Smooth muscle cell (in vitro differentiated cells): ENCODE measurements at regions not wholly inside any gene's neighbourhood (a gene's known extent, or its start where the extent isn't known, plus 50 kb on each side); places are given as distances from the start of the nearest gene placed in this dataset.

Source experiments
- DNase-seq: peaks from one replicate; lab custom pipeline; 2025; ENCODE audit not compliant: unreplicated experiment; lab: John Stamatoyannopoulos, UW
- H2AFZ ChIP-seq: fragments of 200-600 bp; sonication (generic); 2 replicates; pipeline ENCODE4 v1.6.0; 2016; ENCODE audit warnings: antibody characterized with exemption, low read depth, mild to moderate bottlenecking
- H3F3A ChIP-seq: fragments of 200-600 bp; sonication (generic); 2 replicates; pipeline ENCODE4 v1.6.0; 2017; ENCODE audit warnings: antibody characterized with exemption, low read depth
- H3K27ac ChIP-seq: fragments of 200-600 bp; sonication (generic); 2 replicates; pipeline ENCODE4 v1.5.1; 2016; ENCODE audit warnings: low read depth, mild to moderate bottlenecking
- H3K27me3 ChIP-seq: fragments of 200-600 bp; sonication (generic); 2 replicates; pipeline ENCODE4 v1.6.1; 2016; ENCODE audit warnings: low read depth, mild to moderate bottlenecking
- H3K36me3 ChIP-seq: fragments of 200-600 bp; sonication (generic); 2 replicates; pipeline ENCODE4 v1.5.1; 2016; ENCODE audit warnings: low read depth
- H3K4me1 ChIP-seq: fragments of 200-600 bp; sonication (generic); 2 replicates; pipeline ENCODE4 v1.5.1; 2016; ENCODE audit warnings: low read depth
- H3K4me2 ChIP-seq: fragments of 200-600 bp; sonication (generic); 2 replicates; pipeline ENCODE4 v1.6.0; 2016; ENCODE audit warnings: mild to moderate bottlenecking
- H3K4me3 ChIP-seq: fragments of 200-600 bp; sonication (generic); 2 replicates; pipeline ENCODE4 v1.5.1; 2016; ENCODE audit warnings: mild to moderate bottlenecking
- H3K79me2 ChIP-seq: fragments of 200-600 bp; sonication (generic); 2 replicates; pipeline ENCODE4 v1.6.0; 2016; ENCODE audit warnings: low read depth, mild to moderate bottlenecking
- H3K9ac ChIP-seq: fragments of 200-600 bp; sonication (generic); 2 replicates; pipeline ENCODE4 v1.6.0; 2016; ENCODE audit warnings: low read depth
- H3K9me3 ChIP-seq: fragments of 200-600 bp; sonication (generic); replicated peaks from 2 replicates; pipeline ENCODE4 v1.5.1; 2016; ENCODE audit warnings: low read depth
- H4K20me1 ChIP-seq: fragments of 200-600 bp; sonication (generic); 2 replicates; pipeline ENCODE4 v1.6.0; 2016; ENCODE audit warnings: low read depth
- CTCF ChIP-seq: fragments of 200-600 bp; sonication (generic); IDR thresholded peaks from 2 replicates; pipeline ENCODE4 v1.5.1; 2017; ENCODE audit warnings: borderline replicate concordance, mild to moderate bottlenecking, antibody characterized with exemption; ENCODE audit not compliant: insufficient read depth, poor library complexity, severe bottlenecking
- WGBS: methylation state at CpG from one replicate; pipeline ENCODE4 v1.1.7; 2016; ENCODE audit warnings: low lambda C conversion rate; 5-methylcytosine and 5-hydroxymethylcytosine counted together

DNA sequence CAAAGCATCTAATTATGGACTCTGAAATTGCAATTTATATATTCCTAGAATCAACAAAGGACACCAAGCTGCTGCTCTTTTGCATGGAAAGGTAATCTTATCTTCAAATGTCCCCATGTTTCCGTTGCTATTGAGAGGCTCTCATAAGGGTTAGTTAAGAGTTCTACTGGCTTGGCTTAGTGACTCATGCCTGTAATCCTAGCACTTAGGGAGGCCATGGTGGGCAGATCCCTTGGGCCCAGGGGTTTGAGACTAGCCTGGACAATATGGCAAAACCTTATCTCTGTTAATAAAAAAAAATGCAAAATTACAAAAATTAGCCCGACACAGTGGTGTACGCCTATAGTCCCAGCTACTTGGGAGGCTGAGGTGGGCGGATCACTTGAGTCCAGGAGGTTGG, 93.4 kb upstream of the RAPGEF2 start:
- Histone ChIP-seq H3K9me3 (no peaks in the 10 kb centered on the region), H3K9ac (no peak overlapping the region), H3K4me3 (no peak overlapping the region), H3K79me2 (no peaks in the 10 kb centered on the region), H3K4me1 (peaks cover 7% of the 10 kb centered on the region), H3K36me3 (no peaks in the 10 kb centered on the region), H4K20me1 (no peaks in the 10 kb centered on the region), H3K4me2 (no peak overlapping the region), H3K27ac (no peak overlapping the region), H3K27me3 (no peaks in the 10 kb centered on the region), H3F3A (no peaks in the 10 kb centered on the region), H2AFZ (no peak overlapping the region)
- no peak for DNase-seq
- 48% methylated on average over 4 of the region's 4 CpGs for WGBS
- no peak for TF ChIP-seq CTCF

- Histone ChIP-seq H4K20me1 (no peaks in the 10 kb centered on the region), H2AFZ (no peak overlapping the region), H3K4me3 (no peak overlapping the region), H3K4me1 (peaks cover 7% of the 10 kb centered on the region), H3F3A (no peaks in the 10 kb centered on the region), H3K79me2 (no peaks in the 10 kb centered on the region), H3K27ac (no peak overlapping the region), H3K27me3 (no peaks in the 10 kb centered on the region), H3K36me3 (no peaks in the 10 kb centered on the region), H3K4me2 (no peak overlapping the region), H3K9me3 (no peaks in the 10 kb centered on the region), H3K9ac (no peak overlapping the region)
- no peak for DNase-seq
- 90% methylated on average over 3 of the region's 3 CpGs for WGBS
- TF ChIP-seq CTCF = no peak
Measured at GRCh38 chr4:159010100-159010499, 92.8 kb upstream of the RAPGEF2 start.

DNA sequence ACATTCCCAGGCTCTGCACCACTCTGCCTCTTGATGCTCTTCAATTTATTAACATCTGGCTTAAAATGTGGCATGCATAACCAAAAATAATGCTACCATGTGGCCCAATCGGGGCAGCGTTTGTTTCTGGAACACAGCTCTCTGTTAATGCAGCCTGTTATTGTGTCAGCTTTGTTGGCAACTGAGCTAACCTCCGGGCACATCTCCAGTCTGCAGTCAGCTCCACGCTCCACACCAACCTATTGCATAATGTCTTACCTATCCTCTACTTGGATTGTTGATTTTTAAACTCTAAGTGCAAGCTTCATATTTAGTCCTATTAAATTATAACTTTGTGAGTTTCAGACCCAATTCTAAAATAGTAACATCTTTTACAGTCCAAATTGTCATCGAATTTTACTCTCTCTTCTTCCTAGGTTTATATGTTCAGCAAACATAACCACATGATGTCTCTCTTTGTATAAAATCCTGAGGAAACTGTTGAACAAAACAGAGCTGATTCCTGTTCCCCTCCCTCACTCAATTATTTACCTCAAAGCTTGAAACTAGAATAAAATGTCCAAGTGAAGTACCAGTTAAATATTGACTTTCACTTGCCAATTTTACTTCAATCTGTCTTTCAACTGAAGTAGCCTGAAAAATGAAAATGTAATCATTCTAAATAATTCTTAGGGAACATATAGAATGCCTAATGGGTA, 92.2 kb upstream of the RAPGEF2 start:
- Histone ChIP-seq H3K9ac (no peak overlapping the region), H2AFZ (no peak overlapping the region), H4K20me1 (no peaks in the 10 kb centered on the region), H3F3A (no peaks in the 10 kb centered on the region), H3K27me3 (no peaks in the 10 kb centered on the region), H3K4me3 (no peak overlapping the region), H3K9me3 (no peaks in the 10 kb centered on the region), H3K36me3 (no peaks in the 10 kb centered on the region), H3K4me2 (no peak overlapping the region), H3K27ac (no peak overlapping the region), H3K4me1 (peaks cover 12% of the 10 kb centered on the region), H3K79me2 (no peaks in the 10 kb centered on the region)
- 95% methylated on average over 5 of the region's 5 CpGs for WGBS
- no peak for TF ChIP-seq CTCF
- no peak for DNase-seq

- no peaks in the 10 kb centered on the region for H3K9me3 ChIP-seq
- H3K4me2 ChIP-seq = no peak overlapping the region
- no peak for TF ChIP-seq CTCF
- H3K27ac ChIP-seq = no peak overlapping the region
- no peak overlapping the region for H3K4me3 ChIP-seq
- no peaks in the 10 kb centered on the region for H3K79me2 ChIP-seq
- H4K20me1 ChIP-seq = no peaks in the 10 kb centered on the region
- H3K27me3 ChIP-seq = no peaks in the 10 kb centered on the region
- no peak overlapping the region for H2AFZ ChIP-seq
- no peak overlapping the region for H3K9ac ChIP-seq
- DNase-seq = no peak
- peaks cover 17% of the 10 kb centered on the region for H3K4me1 ChIP-seq
- H3K36me3 ChIP-seq = no peaks in the 10 kb centered on the region
- H3F3A ChIP-seq = no peaks in the 10 kb centered on the region
- 54% methylated on average over 4 of the region's 4 CpGs for WGBS
Measured at GRCh38 chr4:159012381-159012780, 90.5 kb upstream of the RAPGEF2 start.
